Naive thymus-derived CD4-positive, alpha-beta T cell (primary cell): ENCODE measurements at regions not wholly inside any gene's neighbourhood (a gene's known extent, or its start where the extent isn't known, plus 50 kb on each side); places are given as distances from the start of the nearest gene placed in this dataset.
"Not testable (repeated sequence)": the region's sequence is repeated elsewhere in the genome, so short reads cannot be mapped to it uniquely, and the experiment has no call there.

Experiments
- ATAC-seq: fragments of 150-1000 bp; cut with Tn5 transposase; 2 replicates; pipeline ENCODE4 v1.10.0; 2021; ENCODE audit warnings: mild to moderate bottlenecking, moderate library complexity
- CTCF ChIA-PET: fragments of 350-600 bp; sonication (Branson Sonifier 250); formaldehyde crosslinking; loops from one replicate; lab custom pipeline; 2021; ENCODE audit warnings: antibody characterized with exemption; lab: Charles Lee
- POLR2A ChIA-PET: fragments of 350-600 bp; sonication (Branson Sonifier 250); formaldehyde crosslinking; loops from one replicate; lab custom pipeline; 2021; ENCODE audit warnings: antibody characterized with exemption, inconsistent platforms; lab: Charles Lee
- DNase-seq, 9 donors: peaks; one replicate each; pipeline versions ENCODE4 v3.0.0 to v3.0.0-alpha.2; 2020 to 2022; ENCODE audit warnings: mixed read lengths in 1 of 9
- H3K27ac ChIP-seq: one replicate; pipeline ENCODE4 v1.7.0; 2013; ENCODE audit warnings: mild to moderate bottlenecking, low read depth, low read length, moderate library complexity
- H3K27me3 ChIP-seq, 2 donors: one replicate each; pipeline ENCODE4 v1.7.0; 2013; ENCODE audit warnings: low read length in 2 of 2, mild to moderate bottlenecking in 2 of 2, moderate library complexity in 2 of 2; ENCODE audit not compliant: control insufficient read depth in 2 of 2, insufficient read depth in 2 of 2
- H3K36me3 ChIP-seq, 3 experiments: 1 replicate in 2 of 3; 2 replicates in 1 of 3; pipeline ENCODE4 v1.7.0; 2013; ENCODE audit warnings: low read length in 3 of 3, mild to moderate bottlenecking in 3 of 3, moderate library complexity in 1 of 3; ENCODE audit not compliant: insufficient read depth in 3 of 3, control insufficient read depth in 2 of 3
- H3K4me1 ChIP-seq, 2 donors: one replicate each; pipeline ENCODE4 v1.7.0; 2013; ENCODE audit warnings: low read length in 2 of 2, mild to moderate bottlenecking in 2 of 2, moderate library complexity in 1 of 2; ENCODE audit not compliant: control insufficient read depth in 2 of 2, insufficient read depth in 2 of 2
- H3K4me3 ChIP-seq: 2 replicates; pipeline ENCODE4 v1.7.0; 2013; ENCODE audit warnings: mild to moderate bottlenecking, low read length
- H3K9me3 ChIP-seq, 3 experiments: 1 replicate in 2 of 3; 2 replicates in 1 of 3; pipeline ENCODE4 v1.7.0; 2013; ENCODE audit warnings: low read length in 3 of 3; ENCODE audit not compliant: control insufficient read depth in 2 of 3
- H3K27ac Mint-ChIP-seq, 9 donors: one replicate each; pipeline ENCODE4 v1.8.0; 2020 to 2022; ENCODE audit warnings: mixed read lengths in 9 of 9, mild to moderate bottlenecking in 8 of 9, moderate library complexity in 5 of 9, inconsistent platforms in 2 of 9
- H3K27me3 Mint-ChIP-seq, 5 donors: one replicate each; pipeline ENCODE4 v1.8.0; 2021 to 2022; ENCODE audit warnings: mixed read lengths in 5 of 5, mild to moderate bottlenecking in 1 of 5
- H3K36me3 Mint-ChIP-seq, 5 donors: one replicate each; pipeline ENCODE4 v1.8.0; 2020 to 2022; ENCODE audit warnings: mixed read lengths in 5 of 5, mild to moderate bottlenecking in 3 of 5, inconsistent platforms in 1 of 5
- H3K4me1 Mint-ChIP-seq, 7 donors: one replicate each; pipeline ENCODE4 v1.8.0; 2020 to 2022; ENCODE audit warnings: mixed read lengths in 7 of 7, mild to moderate bottlenecking in 3 of 7, inconsistent platforms in 1 of 7
- H3K4me3 Mint-ChIP-seq, 10 donors: one replicate each; pipeline ENCODE4 v1.8.0; 2020 to 2022; ENCODE audit warnings: mild to moderate bottlenecking in 10 of 10, mixed read lengths in 10 of 10, moderate library complexity in 6 of 10, inconsistent platforms in 2 of 10
- H3K9me3 Mint-ChIP-seq, 11 donors: one replicate each; pipeline ENCODE4 v1.8.0; 2020 to 2022; ENCODE audit warnings: mixed read lengths in 11 of 11, mild to moderate bottlenecking in 4 of 11, inconsistent platforms in 1 of 11, moderate library complexity in 1 of 11
- intact Hi-C, 2 donors: fragments of 100-400 bp; cut with micrococcal nuclease; formaldehyde crosslinking; loops; one replicate each; pipeline ENCODE4 v1.15.1; 2023

GRCh38 chr6:168808232-168808631 lies 367.2 kb downstream of the SMOC2 start:
- Histone ChIP-seq H3K9me3 (no peaks in the 10 kb centered on the region), H3K27ac (no peak overlapping the region), H3K4me1 (no peaks in the 10 kb centered on the region), H3K4me3 (no peak overlapping the region), H3K36me3 (no peaks in the 10 kb centered on the region), H3K27me3 (no peaks in the 10 kb centered on the region)
- Mint-ChIP-seq H3K36me3 (no peaks in the 10 kb centered on the region), H3K27me3 (peaks cover 0 to 19% (median 13%) of the 10 kb centered on the region in 5 donors), H3K4me3 (no peak overlapping the region), H3K9me3 (peaks cover 0 to 6% (median 0%) of the 10 kb centered on the region in 11 donors), H3K27ac (no peak overlapping the region), H3K4me1 (peaks cover 0 to under 1% (median 0%) of the 10 kb centered on the region in 7 donors)
- ChIA-PET POLR2A (no interaction called here), CTCF (no interaction called here)
- ATAC-seq: no peak
- intact Hi-C loops: no loop called here
- no peak for DNase-seq

GRCh38 chr6:168804331-168804730 lies 363.3 kb downstream of the SMOC2 start:
- CTCF ChIA-PET: no interaction called here
- no peak overlapping the region for H3K4me3 ChIP-seq
- H3K9me3 ChIP-seq: no peaks in the 10 kb centered on the region
- Mint-ChIP-seq H3K27me3 (peaks cover 0 to 29% (median 21%) of the 10 kb centered on the region in 5 donors), H3K4me1 (peaks cover 0 to 1% (median 0%) of the 10 kb centered on the region in 7 donors), H3K27ac (no peak overlapping the region), H3K9me3 (peaks cover 0 to 8% (median 0%) of the 10 kb centered on the region in 11 donors), H3K36me3 (no peaks in the 10 kb centered on the region), H3K4me3 (no peak overlapping the region)
- POLR2A ChIA-PET: no interaction called here
- no peak overlapping the region for H3K27ac ChIP-seq
- H3K36me3 ChIP-seq: no peaks in the 10 kb centered on the region
- no peak for DNase-seq
- no peaks in the 10 kb centered on the region for H3K4me1 ChIP-seq
- ATAC-seq: no peak
- no peaks in the 10 kb centered on the region for H3K27me3 ChIP-seq
- intact Hi-C loops: no loop called here

GRCh38 chr6:168803874-168804273 lies 362.9 kb downstream of the SMOC2 start:
- DNase-seq (no peak), ATAC-seq (no peak)
- Mint-ChIP-seq H3K4me3 (no peak overlapping the region), H3K36me3 (no peaks in the 10 kb centered on the region), H3K4me1 (peaks cover 0 to 1% (median 0%) of the 10 kb centered on the region in 7 donors), H3K27me3 (peaks cover 0 to 30% (median 22%) of the 10 kb centered on the region in 5 donors), H3K9me3 (peaks cover 0 to 8% (median 0%) of the 10 kb centered on the region in 11 donors), H3K27ac (no peak overlapping the region)
- H3K27me3 ChIP-seq: no peaks in the 10 kb centered on the region
- intact Hi-C loops: no loop called here
- H3K36me3 ChIP-seq: no peaks in the 10 kb centered on the region
- ChIA-PET CTCF (no interaction called here), POLR2A (no interaction called here)
- H3K4me3 ChIP-seq: no peak overlapping the region
- H3K27ac ChIP-seq: no peak overlapping the region
- no peaks in the 10 kb centered on the region for H3K9me3 ChIP-seq
- no peaks in the 10 kb centered on the region for H3K4me1 ChIP-seq

- DNase-seq (no peak), ATAC-seq (peak; percentile 34)
- Histone ChIP-seq H3K27me3 (no peaks in the 10 kb centered on the region), H3K4me1 (no peaks in the 10 kb centered on the region), H3K27ac (no peak overlapping the region), H3K36me3 (no peaks in the 10 kb centered on the region), H3K9me3 (no peaks in the 10 kb centered on the region), H3K4me3 (no peak overlapping the region)
- peaks cover 0 to 4% (median 0%) of the 10 kb centered on the region in 11 donors for H3K9me3 Mint-ChIP-seq
- ChIA-PET CTCF (no interaction called here), POLR2A (no interaction called here)
- no peak overlapping the region for H3K4me3 Mint-ChIP-seq
- intact Hi-C loops: no loop called here
- no peaks in the 10 kb centered on the region for H3K36me3 Mint-ChIP-seq
- no peak overlapping the region for H3K27ac Mint-ChIP-seq
- H3K4me1 Mint-ChIP-seq: peaks cover 0 to 3% (median 0%) of the 10 kb centered on the region in 7 donors
- peaks cover 0 to 35% (median 25%) of the 10 kb centered on the region in 5 donors for H3K27me3 Mint-ChIP-seq
Measured at GRCh38 chr6:168799067-168799466, 358.1 kb downstream of the SMOC2 start.

- Histone ChIP-seq H3K9me3 (no peaks in the 10 kb centered on the region), H3K4me1 (no peaks in the 10 kb centered on the region), H3K27me3 (no peaks in the 10 kb centered on the region), H3K27ac (no peak overlapping the region), H3K4me3 (no peak overlapping the region), H3K36me3 (no peaks in the 10 kb centered on the region)
- peaks cover 0 to 4% (median 0%) of the 10 kb centered on the region in 11 donors for H3K9me3 Mint-ChIP-seq
- H3K36me3 Mint-ChIP-seq: no peaks in the 10 kb centered on the region
- H3K4me1 Mint-ChIP-seq: peaks cover 0 to 2% (median 0%) of the 10 kb centered on the region in 7 donors
- no peak for ATAC-seq
- ChIA-PET CTCF (no interaction called here), POLR2A (no interaction called here)
- no peak overlapping the region for H3K27ac Mint-ChIP-seq
- intact Hi-C loops: no loop called here
- H3K4me3 Mint-ChIP-seq: no peak overlapping the region
- DNase-seq: no peak
- H3K27me3 Mint-ChIP-seq: peaks cover 0 to 30% (median 19%) of the 10 kb centered on the region in 5 donors
Measured at GRCh38 chr6:168796106-168796505, 355.1 kb downstream of the SMOC2 start.

GRCh38 chr6:168795611-168796010 lies 354.6 kb downstream of the SMOC2 start:
- H3K9me3 Mint-ChIP-seq, H3K27ac ChIP-seq, H3K4me3 Mint-ChIP-seq, H3K27ac Mint-ChIP-seq, ATAC-seq, H3K27me3 ChIP-seq, CTCF ChIA-PET, H3K4me1 ChIP-seq, DNase-seq, H3K4me3 ChIP-seq, H3K36me3 Mint-ChIP-seq, H3K36me3 ChIP-seq, H3K4me1 Mint-ChIP-seq, intact Hi-C loops, POLR2A ChIA-PET, H3K9me3 ChIP-seq: not testable (repeated sequence)
- peaks cover 0 to 34% (median 16%) of the 10 kb centered on the region in 5 donors for H3K27me3 Mint-ChIP-seq

GRCh38 chr6:168794491-168794890 lies 353.5 kb downstream of the SMOC2 start:
- Mint-ChIP-seq H3K4me3 (no peak overlapping the region), H3K4me1 (peaks cover 0 to 2% (median 0%) of the 10 kb centered on the region in 7 donors), H3K27ac (no peak overlapping the region), H3K27me3 (peaks cover 0 to 30% (median 12%) of the 10 kb centered on the region in 5 donors), H3K9me3 (peaks cover 0 to 4% (median 0%) of the 10 kb centered on the region in 11 donors), H3K36me3 (no peaks in the 10 kb centered on the region)
- POLR2A ChIA-PET: no interaction called here
- no peak overlapping the region for H3K4me3 ChIP-seq
- CTCF ChIA-PET: no interaction called here
- H3K9me3 ChIP-seq: no peaks in the 10 kb centered on the region
- H3K4me1 ChIP-seq: no peaks in the 10 kb centered on the region
- H3K36me3 ChIP-seq: no peaks in the 10 kb centered on the region
- no peaks in the 10 kb centered on the region for H3K27me3 ChIP-seq
- no peak for ATAC-seq
- intact Hi-C loops: no loop called here
- DNase-seq: no peak
- H3K27ac ChIP-seq: no peak overlapping the region
